Large intestine (tissue), 3 donors: ENCODE measurements at regions not wholly inside any gene's neighbourhood (a gene's known extent, or its start where the extent isn't known, plus 50 kb on each side); places are given as distances from the start of the nearest gene placed in this dataset.

Source experiments
- DNase-seq, 2 donors: peaks; one replicate each; pipeline versions ENCODE4 v3.0.0 to v3.0.0-alpha.2; 2013
- H3K27ac ChIP-seq: one replicate; pipeline ENCODE4 v1.5.1; 2013; ENCODE audit warnings: low read length
- H3K27me3 ChIP-seq: 2 replicates; pipeline ENCODE4 v1.6.1; 2013; ENCODE audit warnings: low read length; ENCODE audit not compliant: control insufficient read depth, insufficient read depth
- H3K36me3 ChIP-seq: 2 replicates; pipeline ENCODE4 v1.6.1; 2013; ENCODE audit warnings: low read length; ENCODE audit not compliant: control insufficient read depth, insufficient read depth
- H3K4me1 ChIP-seq: one replicate; pipeline ENCODE4 v1.6.1; 2013; ENCODE audit warnings: low read length; ENCODE audit not compliant: control insufficient read depth, insufficient read depth
- H3K4me3 ChIP-seq: one replicate; pipeline ENCODE4 v1.5.1; 2013; ENCODE audit warnings: low read length
- H3K9me3 ChIP-seq: one replicate; pipeline ENCODE4 v1.6.1; 2013; ENCODE audit warnings: mild to moderate bottlenecking, low read depth, low read length, moderate library complexity; ENCODE audit not compliant: control insufficient read depth
- WGBS: methylation state at CpG from one replicate; pipeline ENCODE4 v1.1.5; 2013; ENCODE audit warnings: low lambda C conversion rate; ENCODE audit not compliant: insufficient coverage; 5-methylcytosine and 5-hydroxymethylcytosine counted together

- Histone ChIP-seq H3K4me1 (no peaks in the 10 kb centered on the region), H3K36me3 (no peaks in the 10 kb centered on the region), H3K27me3 (peaks cover 25% of the 10 kb centered on the region), H3K27ac (no peak overlapping the region), H3K9me3 (peaks cover 2% of the 10 kb centered on the region), H3K4me3 (no peak overlapping the region)
- no peak for DNase-seq
- WGBS = no CpG with 5 or more reads among the region's 8 CpGs
Observed at GRCh38 chr15:31456354-31457060, 129.9 kb downstream of the KLF13 start.

GRCh38 chr15:31457161-31457560, 130.5 kb downstream of the KLF13 start:
- WGBS = 89% methylated on average over 1 of the region's 5 CpGs
- DNase-seq = no peak
- no peaks in the 10 kb centered on the region for H3K4me1 ChIP-seq
- H3K9me3 ChIP-seq = peaks cover 2% of the 10 kb centered on the region
- peaks cover 25% of the 10 kb centered on the region for H3K27me3 ChIP-seq
- H3K36me3 ChIP-seq = no peaks in the 10 kb centered on the region
- H3K4me3 ChIP-seq = no peak overlapping the region
- no peak overlapping the region for H3K27ac ChIP-seq

GRCh38 chr15:31457631-31458526, 131.2 kb downstream of the KLF13 start:
- no peak overlapping the region for H3K4me3 ChIP-seq
- WGBS = no CpG with 5 or more reads among the region's 11 CpGs
- no peak overlapping the region for H3K27ac ChIP-seq
- peaks cover 2% of the 10 kb centered on the region for H3K9me3 ChIP-seq
- no peaks in the 10 kb centered on the region for H3K4me1 ChIP-seq
- H3K27me3 ChIP-seq = peaks cover 25% of the 10 kb centered on the region
- DNase-seq = no peak
- H3K36me3 ChIP-seq = no peaks in the 10 kb centered on the region

GRCh38 chr15:31458596-31459399, 132.2 kb downstream of the KLF13 start:
- Histone ChIP-seq H3K36me3 (no peaks in the 10 kb centered on the region), H3K27ac (no peak overlapping the region), H3K27me3 (peaks cover 25% of the 10 kb centered on the region), H3K4me1 (no peaks in the 10 kb centered on the region), H3K4me3 (no peak overlapping the region), H3K9me3 (peaks cover 2% of the 10 kb centered on the region)
- 50% methylated on average over 1 of the region's 9 CpGs for WGBS
- no peak for DNase-seq

- no peaks in the 10 kb centered on the region for H3K4me1 ChIP-seq
- H3K27ac ChIP-seq = no peak overlapping the region
- DNase-seq = no peak
- H3K36me3 ChIP-seq = no peaks in the 10 kb centered on the region
- 100% methylated on average over 1 of the region's 1 CpG for WGBS
- no peak overlapping the region for H3K4me3 ChIP-seq
- H3K27me3 ChIP-seq = peaks cover 25% of the 10 kb centered on the region
- H3K9me3 ChIP-seq = no peaks in the 10 kb centered on the region
Observed at GRCh38 chr15:31459400-31459748, 132.7 kb downstream of the KLF13 start.

- H3K27ac ChIP-seq = no peak overlapping the region
- DNase-seq = no peak
- H3K4me3 ChIP-seq = no peak overlapping the region
- no peaks in the 10 kb centered on the region for H3K36me3 ChIP-seq
- H3K4me1 ChIP-seq = peaks cover 3% of the 10 kb centered on the region
- no peaks in the 10 kb centered on the region for H3K9me3 ChIP-seq
- WGBS = no CpG with 5 or more reads among the region's 5 CpGs
- peaks cover 25% of the 10 kb centered on the region for H3K27me3 ChIP-seq
Observed at GRCh38 chr15:31461375-31461774, 134.7 kb downstream of the KLF13 start.

GRCh38 chr15:31461911-31462480, 135.4 kb downstream of the KLF13 start:
- WGBS = no CpG with 5 or more reads among the region's 9 CpGs

GRCh38 chr15:31463521-31464102, 137.0 kb downstream of the KLF13 start:
- Histone ChIP-seq H3K4me1 (peaks cover 3% of the 10 kb centered on the region), H3K4me3 (no peak overlapping the region), H3K36me3 (no peaks in the 10 kb centered on the region), H3K27ac (no peak overlapping the region), H3K27me3 (peaks cover 10% of the 10 kb centered on the region), H3K9me3 (no peaks in the 10 kb centered on the region)
- no peak for DNase-seq
- WGBS = no CpG with 5 or more reads among the region's 8 CpGs

More at GRCh38 chr15:31461911-31462480, 135.4 kb downstream of the KLF13 start:
- no peak for DNase-seq
- Histone ChIP-seq H3K27me3 (peaks cover 20% of the 10 kb centered on the region), H3K9me3 (no peaks in the 10 kb centered on the region), H3K27ac (no peak overlapping the region), H3K4me1 (peaks cover 3% of the 10 kb centered on the region), H3K4me3 (no peak overlapping the region), H3K36me3 (no peaks in the 10 kb centered on the region)

- no CpG with 5 or more reads among the region's 13 CpGs for WGBS
- DNase-seq = no peak
- Histone ChIP-seq H3K4me3 (no peak overlapping the region), H3K9me3 (no peaks in the 10 kb centered on the region), H3K27ac (no peak overlapping the region), H3K27me3 (peaks cover 8% of the 10 kb centered on the region), H3K4me1 (peaks cover 3% of the 10 kb centered on the region), H3K36me3 (no peaks in the 10 kb centered on the region)
Observed at GRCh38 chr15:31464216-31465082, 137.8 kb downstream of the KLF13 start.
